Stimulated activated CD4-positive, alpha-beta T cell treated with anti-CD3 and anti-CD28 coated beads, Interleukin-15, amount 100 ng/mL, for 48 hours (primary cell): ENCODE measurements at regions not wholly inside any gene's neighbourhood (a gene's known extent, or its start where the extent isn't known, plus 50 kb on each side); places are given as distances from the start of the nearest gene placed in this dataset.

Source experiments
- DNase-seq, 2 donors: peaks; one replicate each; pipeline ENCODE4 v3.0.0-alpha.2; 2020; ENCODE audit warnings: low read depth in 2 of 2

DNA sequence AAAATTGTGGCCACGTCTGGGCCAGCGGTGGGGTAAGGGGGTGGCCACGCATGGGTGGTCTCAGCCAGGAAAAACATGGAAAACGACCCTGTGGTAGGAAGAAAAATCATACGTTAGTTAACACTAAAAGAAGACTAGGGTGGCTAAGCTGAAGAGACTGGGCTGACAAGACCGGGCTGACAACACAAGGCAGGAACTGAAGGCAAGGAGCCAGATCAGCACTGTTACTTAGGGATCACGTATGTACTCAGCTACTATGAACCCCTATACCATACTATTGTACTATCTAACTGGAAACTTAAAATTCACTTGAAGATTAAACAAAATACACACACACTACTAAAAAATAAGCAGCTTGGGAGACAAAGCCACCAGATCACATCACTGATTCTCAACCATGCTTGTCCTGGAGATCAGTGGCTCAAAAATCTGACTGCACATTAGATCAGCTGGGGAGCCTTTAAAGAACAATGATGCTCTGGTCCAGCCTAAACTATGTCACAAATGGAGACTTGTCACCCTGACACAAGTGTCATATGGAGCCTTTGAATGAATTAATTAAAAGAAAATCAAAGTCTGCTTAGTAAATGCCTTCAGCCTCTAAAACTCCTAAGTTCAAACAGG, 442.2 kb downstream of the SHQ1 start:
- DNase-seq, result no peak

- DNase-seq, result no peak
These were observed 447.2 kb downstream of the SHQ1 start for GRCh38 chr3:72401005-72401545.

GRCh38 chr3:72398781-72399180, 449.5 kb downstream of the SHQ1 start:
- DNase-seq, result no peak

DNA sequence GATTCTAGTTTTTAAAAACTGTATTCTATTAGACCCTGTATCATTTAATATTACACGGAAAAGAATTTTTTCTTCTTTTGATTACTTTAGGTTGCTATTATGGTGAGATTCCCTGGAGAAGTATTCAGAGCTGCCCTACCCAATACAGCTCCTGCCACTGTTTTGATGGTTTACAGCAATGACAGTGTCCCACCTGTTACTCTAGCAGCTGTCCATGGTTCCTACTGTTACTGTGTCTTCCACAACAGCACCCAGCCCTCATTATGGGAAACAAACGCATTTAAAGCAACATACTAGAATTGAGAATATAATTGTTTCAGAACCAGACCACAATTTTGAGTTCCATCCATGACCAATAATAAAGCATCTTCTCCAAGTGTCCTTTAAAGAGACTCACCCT, 450.7 kb downstream of the SHQ1 start:
- DNase-seq, result no peak

DNA sequence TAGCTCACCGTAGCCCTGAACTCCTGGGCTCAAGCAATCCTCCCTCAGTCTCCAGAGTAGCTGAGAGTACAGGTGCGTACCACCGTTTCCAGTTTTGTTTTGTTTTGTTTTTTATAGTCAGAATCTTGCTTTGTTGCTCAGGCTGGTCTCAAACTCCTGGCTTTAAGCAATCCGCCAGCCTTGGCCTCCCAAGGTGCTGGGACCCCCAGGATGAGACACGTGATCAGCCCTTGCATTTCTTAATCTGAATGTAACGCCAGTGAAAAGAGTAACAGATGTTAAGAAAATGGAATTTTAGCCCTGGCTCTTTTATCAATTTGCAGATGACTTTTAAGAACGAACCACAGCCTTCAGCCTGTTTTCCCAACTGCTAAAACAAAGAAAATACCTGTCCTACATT, 451.3 kb downstream of the SHQ1 start:
- DNase-seq, result no peak

GRCh38 chr3:72395776-72396311, 452.4 kb downstream of the SHQ1 start:
- no peak for DNase-seq

- DNase-seq, result no peak
These were observed 454.8 kb downstream of the SHQ1 start for GRCh38 chr3:72393455-72393854.

DNA sequence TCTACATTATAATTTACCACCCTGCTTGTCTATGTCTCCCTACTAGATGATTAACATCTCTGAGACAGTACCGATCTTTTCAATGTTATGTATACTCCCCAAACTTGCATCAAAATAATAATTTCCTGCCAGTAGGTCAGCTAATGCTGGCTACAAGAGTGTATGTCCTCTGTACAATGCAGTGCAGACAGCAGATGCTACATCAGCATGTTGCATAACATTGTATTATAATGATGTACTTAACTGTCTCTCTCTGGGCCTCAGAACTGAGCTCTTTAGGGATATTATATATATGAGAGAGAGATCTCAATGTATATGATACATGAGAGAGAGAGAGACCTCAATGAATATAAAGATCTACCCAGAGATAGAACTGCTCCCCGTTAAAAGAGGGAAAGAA, 456.6 kb downstream of the SHQ1 start:
- DNase-seq, result no peak

GRCh38 chr3:72390841-72391240, 457.4 kb downstream of the SHQ1 start:
- DNase-seq, result no peak

- DNase-seq, result no peak
These were observed 459.6 kb downstream of the SHQ1 start for GRCh38 chr3:72388644-72389043.

DNA sequence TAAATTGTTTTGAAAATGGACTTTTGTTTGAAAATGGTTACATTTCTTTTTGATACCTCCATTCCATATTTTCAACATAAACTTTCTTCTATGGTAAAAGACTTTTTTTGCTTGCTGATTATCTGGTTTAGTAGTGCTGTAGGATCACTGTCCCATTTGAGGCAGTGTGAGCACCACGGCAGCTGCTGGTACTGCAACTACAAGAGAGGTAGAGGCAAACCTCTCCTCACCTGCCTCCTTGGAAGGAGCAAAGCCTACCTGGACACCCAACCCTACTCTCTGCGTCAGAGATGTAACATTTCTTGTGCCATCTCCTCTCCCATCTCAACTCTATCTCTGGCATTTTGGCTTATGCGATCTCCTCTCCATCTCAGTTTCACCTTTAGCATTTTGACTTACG, 460.1 kb downstream of the SHQ1 start:
- no peak for DNase-seq

DNA sequence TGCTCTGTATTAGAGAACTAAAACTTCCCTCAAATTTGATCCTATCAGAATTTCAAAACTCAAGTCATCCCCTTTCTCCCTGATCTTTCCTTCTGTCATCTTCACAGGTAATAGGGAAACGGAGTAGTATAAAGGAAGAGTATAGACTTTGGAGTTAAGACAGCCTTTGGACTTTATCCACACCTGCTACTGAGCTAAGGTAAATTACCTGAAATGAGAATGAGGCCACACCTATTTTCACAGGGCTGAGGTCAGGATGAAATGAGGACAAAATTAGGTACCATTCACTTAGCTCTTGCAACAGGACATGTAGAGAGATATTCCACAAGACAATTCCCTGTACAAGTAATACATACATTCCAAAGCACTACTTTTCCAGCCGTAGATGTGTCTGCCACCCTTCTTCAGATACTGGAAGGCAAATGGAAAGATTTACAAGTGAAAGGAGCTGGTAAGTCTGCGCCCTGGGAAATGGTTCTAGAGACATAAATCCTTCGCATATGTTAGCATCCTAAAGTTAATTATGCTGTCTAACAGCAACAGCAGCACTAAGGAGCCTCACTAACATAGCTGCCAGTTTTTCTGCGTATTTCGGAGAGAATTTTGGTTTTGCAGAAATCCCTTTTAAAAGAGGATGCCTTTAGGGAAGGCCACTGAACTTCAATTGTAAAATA, 461.8 kb downstream of the SHQ1 start:
- DNase-seq, result no peak

GRCh38 chr3:72385167-72385566, 463.1 kb downstream of the SHQ1 start:
- no peak for DNase-seq

DNA sequence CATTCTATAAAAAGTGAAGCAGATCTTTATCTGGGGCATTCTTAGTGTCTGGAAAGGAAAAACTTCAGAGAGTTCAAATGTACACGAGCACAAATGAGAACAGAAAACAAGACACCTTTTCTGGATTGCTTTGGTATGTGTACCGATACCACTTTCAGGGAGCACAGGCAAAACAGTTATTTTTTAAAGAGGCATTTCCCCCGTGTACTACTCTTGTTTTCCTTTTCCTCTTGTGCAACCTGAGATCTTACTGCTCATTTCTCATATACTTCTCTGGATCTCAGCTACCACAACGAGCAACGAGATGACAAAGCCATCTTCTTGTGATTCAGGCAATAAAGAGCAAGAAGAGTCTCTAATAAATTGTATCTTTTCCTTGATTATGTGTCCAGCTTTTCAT, 463.6 kb downstream of the SHQ1 start:
- DNase-seq, result no peak

DNA sequence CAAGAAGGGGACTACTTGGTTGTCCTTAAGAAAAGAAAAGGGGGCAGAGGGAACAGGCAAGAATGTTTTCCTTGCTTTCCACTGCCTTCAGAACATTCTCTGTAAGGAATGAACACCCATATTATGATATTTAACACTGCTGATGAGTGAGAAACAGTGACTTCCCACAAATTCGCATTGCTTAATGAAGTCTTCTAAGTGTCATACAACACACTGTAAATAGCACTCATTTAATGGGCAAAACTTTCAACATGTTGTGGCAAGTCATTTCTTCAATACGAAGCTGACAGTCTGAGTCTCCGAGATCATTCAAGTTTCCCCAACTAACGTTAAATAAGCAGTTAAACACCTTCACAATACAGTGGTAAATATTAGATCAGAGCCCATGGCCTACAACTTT, 464.4 kb downstream of the SHQ1 start:
- DNase-seq, result no peak

GRCh38 chr3:72383230-72383629, 465.0 kb downstream of the SHQ1 start:
- DNase-seq, result no peak

- DNase-seq, result no peak
These were observed 465.8 kb downstream of the SHQ1 start for GRCh38 chr3:72382460-72382859.

- DNase-seq, result no peak
These were observed 466.7 kb downstream of the SHQ1 start for GRCh38 chr3:72381584-72381983.

DNA sequence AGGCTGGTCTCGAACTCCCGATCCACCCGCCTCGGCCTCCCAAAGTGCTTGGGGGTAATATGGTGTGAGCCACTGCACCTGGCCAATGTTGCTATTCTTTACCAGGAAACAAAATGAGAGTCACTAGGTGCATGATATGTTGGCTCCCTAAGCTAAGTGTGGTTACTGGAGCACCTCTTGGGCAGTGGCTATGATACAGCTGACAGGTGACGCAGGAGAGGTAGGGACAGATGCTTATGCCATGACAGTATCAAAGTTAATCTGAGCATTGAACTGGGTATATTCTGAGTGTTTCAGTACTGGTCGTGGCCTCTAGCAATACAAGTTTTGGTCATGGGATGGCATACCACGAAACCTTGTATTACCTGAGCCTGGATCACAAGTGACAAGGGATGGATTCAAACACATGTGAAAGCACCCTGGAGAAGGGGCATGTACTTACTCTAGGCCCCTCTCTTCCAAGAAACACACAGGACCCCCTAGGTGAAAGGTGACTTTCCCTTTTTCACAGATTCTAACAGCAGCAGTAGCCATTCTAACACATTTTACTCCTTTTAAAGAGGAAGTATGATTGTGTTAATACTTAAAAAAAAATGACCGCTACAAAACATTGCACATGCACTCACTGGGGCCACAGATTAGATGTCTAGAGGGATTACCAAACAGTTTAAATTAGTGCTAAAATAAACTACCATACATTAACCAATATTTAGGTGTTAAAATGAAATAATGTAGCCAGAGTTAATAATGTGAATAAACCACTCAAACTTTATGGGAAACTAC, 467.3 kb downstream of the SHQ1 start:
- DNase-seq, result no peak

DNA sequence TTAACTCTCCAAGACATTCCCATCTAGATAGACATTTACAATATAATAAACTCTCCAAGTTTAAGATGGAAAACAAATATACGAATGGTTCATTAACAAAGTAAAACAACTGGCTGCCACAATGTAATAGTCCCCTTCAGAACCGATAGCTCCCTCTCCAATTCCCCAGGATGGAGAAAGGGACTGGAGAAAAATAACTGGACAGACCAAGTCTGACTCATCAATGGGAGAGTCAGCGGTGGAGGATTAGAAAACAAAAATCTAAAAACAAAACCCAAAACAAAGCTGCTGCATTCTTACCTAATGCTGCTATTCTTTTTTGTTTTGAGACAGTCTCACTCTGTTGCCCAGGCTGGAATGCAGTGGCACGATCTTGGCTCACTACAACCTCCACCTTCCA, 468.1 kb downstream of the SHQ1 start:
- DNase-seq, result no peak

DNA sequence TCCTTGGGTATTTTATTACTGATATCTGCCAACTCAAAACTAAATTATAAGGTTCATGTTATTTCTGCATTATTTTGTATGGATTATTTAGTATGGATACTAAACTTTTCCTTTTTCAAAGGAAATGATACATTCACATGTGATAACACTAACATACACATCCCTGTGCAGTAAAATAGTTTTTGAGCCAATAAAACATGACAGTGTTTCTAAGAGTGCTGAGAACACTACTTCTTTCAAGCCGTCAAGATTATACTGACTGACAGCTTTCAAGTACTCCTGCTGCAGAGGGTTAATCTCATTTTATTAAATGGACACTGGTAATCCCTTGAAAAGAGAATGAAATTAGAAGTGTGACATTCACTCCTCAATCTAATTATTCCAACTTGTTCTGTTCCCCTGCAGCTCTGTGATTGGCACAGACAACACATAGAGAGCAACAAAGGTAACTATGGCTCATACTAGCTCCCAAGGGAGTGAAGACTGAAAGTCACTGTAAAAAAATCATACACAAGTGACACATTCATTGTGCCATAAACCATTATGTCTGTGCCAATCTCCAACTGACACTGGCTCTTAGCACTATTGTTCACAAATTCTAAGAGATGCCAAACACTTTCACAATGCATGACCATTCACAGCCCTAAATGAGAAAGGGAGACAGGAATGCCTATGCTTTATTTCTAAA, 468.6 kb downstream of the SHQ1 start:
- DNase-seq, result no peak

- DNase-seq, result no peak
These were observed 470.0 kb downstream of the SHQ1 start for GRCh38 chr3:72378287-72378686.
